NCI-H1694 treated with DMSO at 0.1 percent for 48 hours (cell line): ENCODE measurements at regions not wholly inside any gene's neighbourhood (a gene's known extent, or its start where the extent isn't known, plus 50 kb on each side); places are given as distances from the start of the nearest gene placed in this dataset.
A peak's percentile ranks its signal among the peaks of the same experiment; 100 is the strongest.
"Not testable (repeated sequence)": the region's sequence is repeated elsewhere in the genome, so short reads cannot be mapped to it uniquely, and the experiment has no call there.

ENCODE experiments used
- DNase-seq: peaks from one replicate; lab custom pipeline; 2025; lab: John Stamatoyannopoulos, UW

DNA sequence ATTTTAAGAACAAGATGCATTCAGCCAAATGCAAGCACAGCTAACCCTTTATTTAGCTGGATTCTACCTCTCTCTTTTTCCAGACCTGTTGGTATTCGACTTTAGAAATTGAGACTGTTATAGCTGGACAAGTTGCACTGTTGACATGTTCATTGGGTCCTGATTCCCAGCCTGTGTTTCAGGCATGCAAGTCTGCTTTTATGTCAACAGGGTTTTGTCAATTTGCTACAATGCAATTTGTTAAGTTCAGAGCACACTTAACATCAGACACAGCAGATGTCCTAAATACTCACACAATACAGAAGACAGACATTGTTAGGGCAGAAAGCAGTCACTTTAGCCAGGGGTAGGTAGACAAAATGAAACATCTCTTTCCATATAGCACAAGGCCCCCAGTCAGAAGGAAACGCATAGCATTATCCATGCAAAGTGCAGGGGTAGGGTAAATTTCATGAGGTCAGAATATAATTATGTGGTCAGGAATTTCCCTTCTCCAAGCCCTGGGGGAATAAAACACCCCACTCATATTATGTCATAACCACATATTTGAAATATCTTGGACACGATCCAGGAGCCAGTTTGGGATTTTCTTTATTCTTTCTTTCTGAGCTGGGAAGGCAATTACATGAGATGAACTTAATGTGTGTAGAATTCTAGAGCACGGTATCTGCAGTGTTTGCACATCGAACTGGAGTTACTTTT is 504.1 kb downstream of the NTRK3 start:
- DNase-seq, result no peak

DNA sequence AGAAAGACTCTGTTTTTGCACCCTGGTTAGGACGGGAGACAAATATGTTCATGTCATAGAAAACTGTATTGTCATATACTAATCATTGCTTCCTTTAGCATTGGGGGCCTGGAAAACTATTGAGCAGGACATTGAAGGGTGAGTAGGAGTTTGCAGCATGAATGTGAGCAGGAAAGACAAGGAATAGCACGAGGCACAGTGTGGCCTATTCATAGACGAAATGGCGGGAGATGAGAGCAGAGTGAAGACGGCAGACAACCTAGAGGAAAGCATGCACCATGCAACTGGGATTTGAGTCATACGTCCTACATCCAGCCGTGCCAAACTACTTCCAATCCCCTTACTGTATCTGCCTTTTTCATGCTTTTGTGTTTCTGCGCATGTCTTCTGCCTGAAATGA is 508.1 kb downstream of the NTRK3 start:
- no peak for DNase-seq

DNA sequence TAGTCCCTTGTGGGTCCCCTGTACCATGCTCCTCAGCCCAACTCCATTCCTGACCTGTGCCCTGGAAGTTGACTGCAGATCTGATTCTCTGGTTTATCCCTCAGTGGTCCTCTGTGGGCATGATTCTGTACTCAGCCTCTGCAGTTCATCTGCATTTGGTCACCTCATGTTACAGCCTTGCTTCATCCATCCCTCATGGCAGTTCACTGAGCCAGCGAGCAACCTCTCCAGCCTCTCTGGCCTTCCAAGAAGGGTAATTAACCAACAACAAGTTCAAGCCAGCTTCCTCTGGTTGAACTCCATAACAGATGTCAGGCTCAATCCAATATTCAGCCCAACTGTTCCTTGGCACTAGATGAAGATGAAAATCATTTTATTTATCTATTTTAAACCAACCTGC is 509.5 kb downstream of the NTRK3 start:
- peak; percentile 21 for DNase-seq

DNA sequence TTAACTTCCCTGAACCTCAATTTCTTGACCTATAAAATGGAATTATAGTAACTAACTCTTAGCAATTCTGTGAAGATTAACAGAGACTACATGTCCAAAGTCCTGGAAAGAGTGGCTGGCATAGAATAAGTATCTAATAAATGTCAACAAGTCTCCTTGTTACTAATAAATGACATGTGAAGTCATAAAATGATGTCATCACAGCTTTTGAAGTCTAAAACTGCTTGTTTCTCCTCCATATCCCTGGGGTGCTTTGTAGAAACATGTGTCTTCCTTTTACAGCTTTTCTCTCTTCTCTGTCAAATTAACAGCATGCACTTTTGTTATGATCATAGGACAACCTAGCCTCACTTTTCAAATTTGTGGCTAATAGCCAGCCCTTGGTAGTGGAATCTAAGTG is 510.2 kb downstream of the NTRK3 start:
- no peak for DNase-seq

DNA sequence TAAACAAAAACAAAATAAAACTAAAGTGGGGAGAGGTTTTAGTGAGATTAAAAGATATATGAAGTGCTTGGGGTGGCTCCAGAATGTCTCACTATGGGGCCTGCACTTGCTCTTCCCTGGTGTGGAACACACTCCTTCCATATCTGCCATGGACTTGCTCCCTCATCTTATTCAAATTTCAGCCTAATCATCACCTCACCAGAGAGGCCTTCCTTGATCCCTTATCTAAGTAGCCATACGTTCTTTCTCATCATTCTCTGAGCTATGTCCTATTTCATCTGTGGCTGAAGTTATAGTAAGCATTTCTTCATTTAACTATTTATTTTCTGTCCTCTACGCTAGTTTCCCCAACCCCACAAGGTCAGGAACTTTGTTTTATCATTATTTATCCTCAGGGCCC is 511.7 kb downstream of the NTRK3 start:
- no peak for DNase-seq

DNA sequence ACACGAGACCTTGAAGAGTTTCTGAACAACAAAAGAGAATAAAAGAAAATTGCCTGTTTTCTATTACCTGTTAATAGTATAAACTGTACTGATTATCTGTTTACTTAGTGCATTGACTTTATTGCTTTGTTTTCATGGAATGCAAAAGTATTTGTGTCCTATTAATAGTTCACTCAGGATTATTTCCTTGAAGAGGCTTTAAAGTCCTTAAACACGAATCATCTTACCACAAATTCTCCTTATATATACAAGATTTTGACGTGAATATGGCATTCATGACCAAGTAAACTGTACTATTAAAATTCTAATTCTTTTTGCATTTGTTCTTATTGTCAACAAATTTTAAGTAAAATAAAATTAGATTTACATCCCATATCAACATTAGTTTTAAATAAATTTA is 513.0 kb downstream of the NTRK3 start:
- no peak for DNase-seq

DNA sequence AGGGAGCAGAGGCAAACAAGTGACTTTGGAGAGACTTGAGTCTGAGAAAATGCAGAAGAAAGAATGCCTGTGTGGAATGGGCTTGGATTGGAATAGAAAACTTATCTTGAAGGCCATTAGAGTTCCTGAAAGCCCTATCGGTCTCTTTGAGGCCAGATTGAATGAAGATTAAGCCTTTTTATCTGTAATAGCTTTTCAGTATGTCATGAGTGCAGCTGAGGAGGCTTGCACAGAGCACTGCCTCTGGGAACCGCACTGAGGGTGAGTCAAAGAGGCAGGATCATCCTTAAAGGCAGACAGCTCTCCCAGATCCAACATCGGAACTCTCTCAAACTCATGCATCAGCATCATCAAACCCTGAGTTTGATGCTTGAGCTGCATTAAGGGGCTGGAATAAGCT is 515.2 kb downstream of the NTRK3 start:
- DNase-seq, result no peak

DNA sequence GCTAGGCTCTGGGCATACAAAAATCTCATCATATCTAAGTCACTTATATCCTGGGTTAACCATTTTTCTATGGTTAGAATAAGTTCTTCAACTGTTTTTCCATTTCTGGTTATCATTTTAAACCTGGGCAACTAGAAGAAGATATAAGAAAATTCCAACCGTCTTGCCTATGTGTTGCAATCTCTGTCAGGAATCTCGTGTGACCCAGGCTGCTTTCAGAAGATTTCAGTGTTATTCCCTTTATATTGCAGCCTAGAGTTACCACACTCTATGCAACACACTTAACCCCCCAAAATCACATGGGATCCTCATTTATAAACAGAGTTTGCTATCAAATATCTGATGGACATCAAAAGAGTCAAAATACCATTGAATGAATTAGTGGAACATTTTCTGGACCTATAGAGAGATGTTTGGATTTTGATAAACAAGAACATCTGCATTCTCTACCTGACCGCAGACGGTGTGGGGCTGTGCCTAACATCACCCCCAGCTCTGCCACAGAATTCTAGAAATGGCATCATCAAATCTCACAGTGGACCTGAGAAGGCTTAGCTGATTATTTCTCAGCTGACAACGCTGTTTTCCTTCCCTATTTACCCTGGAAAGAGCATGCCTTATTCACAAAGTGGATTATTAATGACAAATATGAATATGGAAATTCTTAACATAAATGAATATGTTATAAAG is 515.7 kb downstream of the NTRK3 start:
- no peak for DNase-seq

DNA sequence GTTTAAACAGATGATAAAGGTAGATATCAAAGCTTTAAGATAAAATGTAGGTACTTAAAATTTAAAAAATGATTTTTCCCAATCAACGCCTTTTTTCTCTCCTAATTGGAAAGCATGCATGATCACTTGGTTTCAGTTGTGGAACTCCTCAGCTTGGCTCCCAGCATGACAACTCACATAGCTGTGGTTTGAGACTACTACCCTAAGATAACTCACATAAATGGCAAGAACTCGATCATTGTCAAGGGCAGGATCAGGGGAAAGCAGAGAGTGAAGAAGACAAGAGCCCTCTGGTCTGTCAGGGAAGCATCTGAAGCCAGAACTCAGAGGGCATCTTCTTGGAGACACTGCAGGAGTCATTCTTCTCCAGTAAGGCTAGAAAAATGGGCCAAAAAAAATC is 516.7 kb downstream of the NTRK3 start:
- no peak for DNase-seq

DNA sequence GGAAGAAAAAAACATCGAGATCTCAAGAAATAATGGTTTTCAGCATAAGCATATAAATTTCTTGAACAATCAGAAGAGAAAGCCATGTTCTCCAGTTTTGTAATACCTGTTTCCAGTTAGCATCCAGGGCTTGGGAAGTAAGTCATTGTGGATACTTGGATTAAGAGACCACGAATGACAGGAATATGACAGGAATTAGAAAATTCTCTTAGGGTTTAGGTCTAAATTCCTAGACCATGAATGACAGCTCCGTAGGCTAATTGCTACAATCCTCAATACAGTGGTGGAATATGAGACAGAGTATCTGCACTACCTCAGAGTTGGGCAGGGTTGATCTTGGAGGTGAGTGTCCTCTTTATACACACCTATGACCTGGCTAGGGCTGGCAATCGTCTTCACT is 517.5 kb downstream of the NTRK3 start:
- no peak for DNase-seq

DNA sequence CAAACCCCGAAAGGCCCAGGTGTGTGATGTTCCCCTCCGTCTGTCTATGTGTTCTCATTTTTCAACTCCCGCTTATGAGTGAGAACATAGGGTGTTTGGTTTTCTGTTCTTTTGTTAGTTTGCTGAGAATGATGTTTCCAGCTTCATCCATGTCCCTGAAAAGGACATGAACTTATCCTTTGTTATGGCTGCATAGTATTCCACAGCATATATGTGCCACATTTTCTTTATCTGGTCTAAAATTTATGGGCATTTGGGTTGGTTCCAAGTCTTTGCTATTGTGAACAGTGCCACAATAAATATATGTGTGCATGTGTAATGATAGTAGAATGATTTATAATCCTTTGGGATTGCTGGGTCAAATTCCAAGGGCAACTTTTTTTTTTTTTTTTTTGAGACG is 519.1 kb downstream of the NTRK3 start:
- DNase-seq, result not testable (repeated sequence)

DNA sequence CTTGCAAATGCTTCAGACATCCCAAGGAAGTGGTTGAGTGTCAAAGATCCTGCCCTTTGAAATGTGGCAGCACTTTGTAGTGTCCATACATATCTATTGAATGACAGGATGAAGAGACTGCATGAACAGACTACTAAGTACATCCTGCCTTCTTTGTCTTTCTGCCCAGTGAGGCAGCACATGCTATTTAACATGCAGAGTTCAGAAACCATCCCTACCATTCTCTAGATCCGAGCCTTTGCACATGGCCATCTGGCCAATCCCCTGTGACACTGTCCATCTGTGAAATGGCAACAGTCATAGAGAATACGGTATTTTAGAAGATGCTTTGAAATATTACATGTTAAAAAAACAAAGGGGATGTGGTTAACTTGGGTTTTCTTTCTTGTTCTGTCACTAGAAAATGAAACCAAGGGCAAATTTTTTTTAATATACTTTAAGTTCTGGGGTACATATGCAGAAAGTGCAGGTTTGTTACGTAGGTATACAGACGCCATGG is 519.6 kb downstream of the NTRK3 start:
- DNase-seq, result no peak

DNA sequence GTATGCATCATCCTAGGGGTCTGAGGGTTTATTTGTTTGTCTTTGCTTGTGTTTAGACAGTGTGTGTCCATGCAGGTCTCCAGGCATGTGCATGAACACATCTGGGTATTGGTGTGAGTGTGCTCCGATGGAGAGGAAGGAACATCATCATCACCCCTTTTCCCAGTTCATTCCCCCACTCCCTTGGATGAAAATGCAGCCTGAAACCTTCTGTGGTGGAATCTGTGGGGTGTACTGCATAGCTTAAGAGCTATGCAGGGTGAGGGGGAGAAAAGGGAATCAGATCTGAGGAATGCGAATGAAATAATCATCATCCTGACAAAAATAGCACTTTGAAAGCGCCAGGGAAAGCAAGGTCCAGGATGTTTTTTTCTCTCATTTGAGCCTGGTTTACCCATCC is 520.1 kb downstream of the NTRK3 start:
- DNase-seq, result no peak

DNA sequence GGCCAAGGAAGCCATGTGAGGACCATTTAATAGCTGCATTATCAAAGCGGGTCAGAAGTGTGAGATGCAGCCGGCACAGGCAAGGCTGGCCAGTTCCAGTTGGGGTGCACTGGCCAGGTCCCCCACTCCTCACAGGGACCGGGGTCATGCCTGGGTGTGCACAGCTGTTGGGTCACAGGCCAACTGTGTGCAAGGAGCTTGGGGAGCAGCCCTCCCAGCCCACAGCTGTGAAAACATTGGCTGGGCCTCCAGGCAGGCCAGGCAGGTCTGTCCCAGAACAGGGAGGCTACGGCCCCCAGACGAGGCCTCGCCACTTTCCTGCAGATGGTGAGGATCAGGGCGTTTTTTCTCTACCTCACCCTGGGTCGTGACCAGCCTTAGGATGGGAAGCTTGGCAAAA is 521.0 kb downstream of the NTRK3 start:
- no peak for DNase-seq

DNA sequence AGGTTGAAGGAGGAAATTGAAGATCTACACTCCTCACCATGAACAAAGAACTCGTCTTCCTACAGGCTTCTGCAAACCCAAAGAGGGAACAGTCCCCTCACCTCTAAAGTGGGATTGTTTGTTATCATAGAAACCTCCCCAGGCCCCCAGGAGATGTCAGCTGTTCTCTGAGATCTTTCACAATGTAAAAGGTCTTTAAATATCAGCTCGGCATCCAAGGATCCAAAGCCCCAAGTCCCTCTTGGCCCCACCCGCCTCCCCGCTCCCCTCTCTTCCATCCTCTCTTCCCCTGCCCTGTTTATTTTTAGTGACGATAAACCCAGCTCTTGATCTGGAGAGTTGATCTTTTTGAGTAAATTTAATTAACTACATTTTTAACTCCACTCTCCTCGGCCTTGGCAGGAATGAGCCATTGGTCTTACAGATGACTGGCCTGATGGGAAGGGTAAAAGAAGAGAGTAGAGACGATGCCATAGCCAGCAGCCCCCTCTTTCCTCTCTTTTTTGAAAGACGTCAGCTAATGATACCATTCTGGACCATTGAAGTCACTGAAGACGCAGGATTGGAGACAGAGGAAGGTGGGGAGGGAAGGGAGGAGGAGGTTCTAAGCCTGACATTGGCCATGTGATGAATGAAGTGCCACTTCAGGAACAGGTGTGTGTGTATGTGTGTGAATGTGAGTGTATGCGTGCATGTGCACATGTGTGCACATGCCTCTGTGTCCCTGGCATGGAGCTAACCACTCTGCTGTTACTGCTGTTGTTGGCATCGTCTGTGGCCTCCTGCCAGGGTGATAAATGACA is 521.8 kb downstream of the NTRK3 start:
- no peak for DNase-seq

DNA sequence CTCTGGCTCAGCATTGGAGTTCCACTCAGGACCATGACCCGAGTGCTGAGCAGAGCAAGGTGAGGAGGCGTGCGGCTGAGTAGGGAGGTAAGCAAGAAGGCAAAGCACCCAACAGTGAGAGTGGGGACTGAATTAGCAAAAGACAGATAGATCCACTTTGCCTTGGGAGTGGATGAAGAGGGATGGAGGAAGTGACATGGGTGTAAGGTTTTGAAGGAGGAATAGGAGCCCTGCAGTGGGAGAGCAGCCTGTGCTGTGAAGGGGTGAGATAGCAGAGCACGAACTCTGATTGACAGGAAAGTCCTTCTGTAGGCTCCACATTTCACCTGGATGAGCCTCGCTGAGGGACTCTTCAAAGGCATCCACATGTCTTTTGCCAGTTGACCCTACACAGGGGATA is 522.6 kb downstream of the NTRK3 start:
- no peak for DNase-seq

DNA sequence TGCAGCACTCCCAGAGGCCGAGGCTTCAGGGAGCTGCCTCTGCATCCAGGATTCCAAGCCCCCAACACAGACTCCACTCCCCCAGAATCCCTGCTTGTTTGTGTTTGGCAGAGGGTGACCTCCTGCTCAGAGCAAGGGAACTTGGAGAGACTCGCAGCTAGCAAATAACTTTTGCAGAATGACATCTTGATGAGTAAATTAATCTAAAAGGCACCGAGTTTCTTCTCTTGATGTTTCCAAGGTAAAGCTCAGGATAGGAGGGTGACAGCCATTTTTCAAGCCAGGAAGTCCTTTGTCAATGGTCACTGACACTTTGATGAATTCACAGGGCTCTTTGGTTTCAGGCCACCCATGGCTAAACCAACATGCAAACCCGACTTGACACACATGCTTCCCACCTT is 523.0 kb downstream of the NTRK3 start:
- DNase-seq, result no peak

DNA sequence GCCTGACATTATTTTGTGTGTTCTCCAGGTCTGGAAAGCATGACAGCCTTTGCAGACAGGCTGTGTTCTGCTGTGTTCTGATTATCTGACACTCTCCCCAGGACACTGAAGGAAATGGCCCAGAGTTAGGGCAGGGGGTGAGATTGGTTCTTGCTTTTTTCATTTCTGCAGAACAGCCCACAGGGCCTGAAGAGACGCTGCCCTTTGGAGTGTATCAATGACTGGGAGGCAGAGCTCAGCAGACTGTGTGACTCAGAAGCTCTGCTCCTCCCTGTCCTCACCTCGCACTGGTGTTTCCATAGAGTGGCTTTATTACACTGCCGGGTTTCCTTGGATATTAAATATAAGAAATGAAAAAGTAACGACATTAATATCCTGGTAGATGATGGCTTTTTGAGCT is 523.6 kb downstream of the NTRK3 start:
- DNase-seq, result no peak

DNA sequence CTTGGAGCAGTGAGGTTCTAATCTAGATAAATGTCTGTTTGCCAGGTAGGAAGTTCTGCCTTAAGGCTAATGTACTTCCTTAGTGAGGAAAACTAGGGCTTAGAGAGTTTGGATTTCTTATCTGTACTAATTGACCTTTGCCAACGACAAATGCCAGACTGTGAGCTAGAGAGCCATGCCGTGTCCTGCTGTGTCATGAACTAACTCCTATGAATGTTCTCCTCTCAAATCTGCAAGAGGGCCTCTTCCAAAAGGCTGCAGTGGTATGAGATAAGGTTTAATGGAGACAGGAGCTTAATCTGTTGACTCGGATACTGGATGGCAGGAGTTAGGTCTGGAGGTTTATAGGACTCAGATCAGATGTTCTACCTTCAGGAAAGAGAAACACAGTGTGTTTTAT is 524.9 kb downstream of the NTRK3 start:
- no peak for DNase-seq

DNA sequence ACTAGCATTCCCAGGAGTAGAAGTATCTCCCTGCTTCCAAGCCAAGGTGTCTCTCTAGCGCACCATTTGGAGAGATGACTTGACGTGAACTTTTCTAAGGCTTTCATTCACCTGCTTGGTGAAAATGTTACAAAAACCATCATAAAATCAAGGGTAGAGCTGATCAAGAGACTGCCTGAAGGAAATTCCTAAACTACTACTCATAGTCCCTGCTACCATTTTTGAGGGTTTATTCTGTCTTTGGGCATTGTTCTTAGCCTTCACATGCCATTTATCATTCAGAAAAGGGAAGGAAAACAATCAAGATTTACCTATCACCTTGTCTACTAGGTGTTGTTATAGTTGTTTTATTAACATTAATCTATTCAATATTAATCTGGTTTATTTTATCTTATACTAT is 525.8 kb downstream of the NTRK3 start:
- DNase-seq, result no peak

DNA sequence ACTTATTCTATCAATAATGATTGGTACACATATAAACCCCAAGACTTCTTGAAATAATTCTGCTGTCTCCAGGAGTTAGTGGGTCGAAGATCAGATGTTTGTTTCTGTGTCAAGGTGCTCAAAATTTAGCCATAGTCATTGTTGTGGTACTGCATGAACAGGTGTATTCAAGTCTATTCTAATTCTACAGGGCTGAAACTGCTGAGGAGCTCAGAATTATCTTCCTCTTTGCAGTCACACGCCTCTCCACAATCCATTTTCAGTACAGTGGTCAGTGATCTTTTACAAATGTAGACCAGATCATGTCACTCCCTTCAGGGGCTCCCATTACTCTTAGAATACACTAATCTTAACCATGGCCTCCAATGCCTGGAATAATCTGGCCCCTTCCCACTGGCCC is 527.5 kb downstream of the NTRK3 start:
- DNase-seq, result no peak

DNA sequence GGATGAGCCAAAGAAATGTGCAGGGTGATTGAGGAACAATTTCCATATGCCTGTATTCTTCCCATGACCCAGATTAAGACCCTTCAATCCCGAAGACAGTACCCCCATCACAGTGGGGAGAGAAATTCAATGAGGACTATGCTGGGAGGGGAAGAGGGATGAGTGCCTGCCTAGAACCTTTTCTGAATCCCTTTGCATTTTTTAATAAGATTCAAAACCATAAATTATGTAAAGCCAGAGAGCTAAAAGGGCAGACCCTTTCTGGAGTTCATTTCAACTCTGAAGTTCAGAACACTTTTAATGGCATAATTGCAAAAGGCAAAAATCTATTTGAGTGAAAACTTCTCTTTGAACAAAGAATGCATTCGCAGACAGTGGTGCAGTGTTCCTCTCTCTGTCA is 529.5 kb downstream of the NTRK3 start:
- DNase-seq, result no peak

DNA sequence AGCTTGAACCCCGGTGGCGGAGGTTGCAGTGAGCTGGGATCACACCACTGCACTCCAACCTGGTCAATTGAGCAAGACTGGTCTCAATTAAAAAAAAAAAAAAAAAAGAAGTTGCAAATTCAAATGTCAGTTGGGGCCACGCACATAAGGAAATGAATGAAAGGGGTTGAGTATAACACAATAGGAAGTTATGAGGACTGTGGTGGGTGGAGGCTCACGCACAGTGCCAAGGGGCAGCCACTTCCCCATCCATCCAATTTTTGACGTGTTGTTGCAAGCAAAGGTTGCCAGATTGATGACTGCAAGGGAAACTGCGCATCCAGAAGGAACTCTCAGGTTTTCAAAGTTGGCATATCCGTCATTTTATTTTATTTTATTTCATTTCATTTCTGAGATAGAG is 532.2 kb downstream of the NTRK3 start:
- DNase-seq, result no peak
